ENCODE measurements at regions not wholly inside any gene's neighbourhood (a gene's known extent, or its start where the extent isn't known, plus 50 kb on each side); places are given as distances from the start of the nearest gene placed in this dataset.

DNA sequence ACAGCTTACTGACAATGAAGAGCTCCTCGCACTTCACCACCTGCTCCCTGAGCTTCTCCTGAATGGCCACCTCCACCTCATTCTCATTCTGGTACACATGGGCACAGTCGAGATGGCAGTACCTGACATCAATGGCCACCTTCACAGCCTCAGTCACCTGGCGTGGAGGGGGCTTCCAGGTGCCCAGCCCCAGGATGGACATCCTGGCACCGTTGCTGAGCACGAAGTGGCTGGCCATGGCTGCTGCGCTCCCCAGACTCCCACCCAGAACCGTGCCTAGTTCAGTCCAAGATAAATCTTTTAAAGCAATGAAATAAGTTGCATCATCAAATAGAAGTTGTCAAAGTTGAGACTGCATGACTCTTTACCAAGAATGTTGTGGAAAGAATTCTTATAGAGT, 128.1 kb upstream of the SOX6 start:
- DNase-seq (ENCODE audit: low spot score in 2 of 2): no peak
- no peak overlapping the region for H3K4me3 ChIP-seq
- H3K36me3 ChIP-seq (replicated peaks): no peaks in the 10 kb centered on the region
- no peaks in the 10 kb centered on the region for H3K4me1 ChIP-seq
- in situ Hi-C loops (cut with MboI; ENCODE audit: low sequenced_read_pairs): no loop called here
- no peaks in the 10 kb centered on the region for H3K9me3 ChIP-seq
- H3K27me3 ChIP-seq (ENCODE audit: low read depth): no peaks in the 10 kb centered on the region

DNA sequence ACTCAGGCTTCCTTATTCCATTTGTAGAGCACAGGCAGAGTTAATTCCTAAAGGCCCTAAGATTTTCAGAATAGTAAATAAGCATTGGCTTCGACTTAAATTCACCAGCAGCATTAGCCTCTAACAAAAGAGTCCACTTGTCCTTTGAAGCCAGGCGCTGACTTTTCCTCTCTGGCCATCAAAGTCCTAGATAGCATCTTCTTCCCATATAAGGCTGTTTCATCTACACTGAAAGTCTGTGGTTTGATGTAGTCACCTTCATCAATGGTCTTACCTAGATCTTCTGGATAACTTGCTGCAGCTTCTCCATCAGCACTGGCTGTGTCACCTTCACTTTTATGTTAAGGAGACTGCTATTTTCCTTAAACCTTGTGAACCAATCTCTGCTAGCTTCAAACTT, 118.3 kb upstream of the SOX6 start:
- no peak for DNase-seq (ENCODE audit: low spot score in 2 of 2)
- in situ Hi-C loops (cut with MboI; ENCODE audit: low sequenced_read_pairs): no loop called here
- H3K4me3 ChIP-seq: no peak overlapping the region

DNA sequence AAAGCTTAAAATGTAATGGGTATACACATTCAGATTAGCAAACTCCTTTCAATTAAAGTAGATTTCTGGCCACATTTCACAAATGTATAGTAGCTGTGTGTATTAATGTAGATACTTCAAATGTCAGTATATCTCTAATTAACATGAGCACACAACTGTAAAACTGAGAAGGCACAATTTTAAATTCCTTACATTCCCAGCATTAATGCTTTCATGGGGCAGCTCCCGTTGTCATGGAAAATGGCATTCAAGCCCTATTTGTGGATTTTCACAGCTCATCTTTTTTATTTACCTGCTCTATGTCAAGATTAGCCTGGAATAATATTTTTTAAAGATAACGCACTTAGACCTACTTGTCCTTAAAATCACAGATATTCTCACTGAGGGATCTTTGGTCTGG, 113.6 kb upstream of the SOX6 start:
- Histone ChIP-seq H3K27me3 (ENCODE audit: low read depth) (no peaks in the 10 kb centered on the region), H3K9me3 (peaks cover 3% of the 10 kb centered on the region; the same call in 1 of the 2 replicates), H3K4me3 (no peak overlapping the region), H3K36me3 (replicated peaks) (no peaks in the 10 kb centered on the region), H3K4me1 (peaks cover 37% of the 10 kb centered on the region)
- peak; percentile 21 to 47 for DNase-seq (ENCODE audit: low spot score in 2 of 2)
- in situ Hi-C loops (cut with MboI; ENCODE audit: low sequenced_read_pairs): no loop called here

More for the DNA sequence above, 118.3 kb upstream of the SOX6 start:
- Histone ChIP-seq H3K27me3 (ENCODE audit: low read depth) (no peaks in the 10 kb centered on the region), H3K9me3 (no peaks in the 10 kb centered on the region), H3K36me3 (replicated peaks) (no peaks in the 10 kb centered on the region), H3K4me1 (peaks cover 28% of the 10 kb centered on the region)

DNA sequence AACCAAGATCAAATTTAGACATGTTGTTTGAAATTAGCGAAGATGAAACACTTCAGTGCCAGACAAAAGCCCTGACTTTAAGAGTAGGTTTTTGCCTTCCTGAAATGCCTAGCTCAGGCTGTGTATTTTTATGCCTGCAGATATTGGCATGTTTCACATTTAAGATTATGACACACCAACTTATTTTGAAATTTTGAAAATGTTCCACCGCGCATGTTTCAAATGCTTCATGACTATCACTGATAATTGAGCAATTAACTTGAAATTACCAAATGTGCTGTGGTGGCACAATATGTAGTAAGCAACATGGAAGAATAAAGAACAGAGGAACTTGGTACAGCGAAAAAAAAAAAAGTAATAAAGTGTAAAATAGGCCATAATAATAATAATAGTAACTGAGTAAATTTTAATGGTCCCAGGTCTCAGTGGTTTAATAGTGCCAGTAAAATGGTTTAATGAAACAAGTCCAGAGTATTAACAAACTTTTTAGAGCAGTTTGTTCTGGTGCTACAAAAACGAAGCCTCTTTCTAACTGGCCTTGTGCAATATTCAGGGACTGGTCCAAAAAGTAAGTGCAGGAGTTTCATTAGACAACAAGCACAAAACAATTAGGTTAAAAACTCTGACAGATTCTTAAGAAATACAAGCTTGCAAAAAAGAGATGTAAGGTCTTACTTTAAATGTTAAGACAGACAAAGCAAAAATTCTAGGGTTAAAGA, 112.5 kb upstream of the SOX6 start:
- H3K4me1 ChIP-seq: peaks cover 37% of the 10 kb centered on the region
- H3K9me3 ChIP-seq: peaks cover 3% of the 10 kb centered on the region; the same call in 1 of the 2 replicates
- no peaks in the 10 kb centered on the region for H3K27me3 ChIP-seq (ENCODE audit: low read depth)
- H3K36me3 ChIP-seq (replicated peaks): no peaks in the 10 kb centered on the region
- DNase-seq (ENCODE audit: low spot score in 2 of 2): no peak
- in situ Hi-C loops (cut with MboI; ENCODE audit: low sequenced_read_pairs): no loop called here
- no peak overlapping the region for H3K4me3 ChIP-seq

DNA sequence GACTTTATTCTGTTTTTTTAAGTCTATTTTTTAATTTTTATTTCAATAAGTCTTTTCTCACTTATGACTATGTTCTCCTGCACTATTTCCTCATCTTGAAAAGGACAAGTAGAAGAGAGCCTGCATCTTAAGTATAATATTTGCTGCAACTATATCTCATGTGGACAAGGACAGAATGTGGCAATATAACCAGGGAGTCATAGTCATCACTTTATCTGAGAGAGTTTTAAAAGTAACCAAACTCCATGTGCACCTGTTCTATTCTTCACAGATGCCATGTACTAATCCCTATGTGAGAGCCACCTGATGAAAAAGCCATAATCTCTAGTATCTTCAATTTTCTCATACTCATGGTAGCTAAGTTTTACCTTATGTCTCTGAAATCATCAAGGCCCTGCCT, 104.2 kb upstream of the SOX6 start:
- in situ Hi-C loops (cut with MboI; ENCODE audit: low sequenced_read_pairs): no loop called here
- Histone ChIP-seq H3K9me3 (no peaks in the 10 kb centered on the region), H3K4me1 (no peaks in the 10 kb centered on the region), H3K27me3 (ENCODE audit: low read depth) (no peaks in the 10 kb centered on the region), H3K36me3 (replicated peaks) (no peaks in the 10 kb centered on the region), H3K4me3 (no peak overlapping the region)
- no peak for DNase-seq (ENCODE audit: low spot score in 2 of 2)

DNA sequence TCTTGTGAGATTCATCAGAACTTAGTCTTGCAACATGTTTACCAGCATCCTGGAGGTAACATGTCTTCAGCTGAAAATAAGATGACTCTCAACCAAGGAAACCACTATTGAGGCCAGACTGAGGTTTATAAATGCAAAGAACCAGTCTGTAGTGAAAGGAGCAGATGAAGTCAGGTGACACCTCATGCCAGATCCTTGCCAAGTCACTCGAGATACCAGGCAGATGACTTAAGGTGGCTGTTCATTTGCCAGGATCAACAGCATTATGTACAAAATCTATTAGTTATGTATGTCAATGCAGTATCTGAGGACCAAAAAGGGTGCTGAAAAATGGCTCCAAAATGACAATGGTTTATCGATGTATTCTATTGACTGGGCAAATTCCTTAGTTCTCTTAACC, 100.0 kb upstream of the SOX6 start:
- Histone ChIP-seq H3K27me3 (ENCODE audit: low read depth) (no peaks in the 10 kb centered on the region), H3K4me3 (no peak overlapping the region), H3K36me3 (replicated peaks) (no peaks in the 10 kb centered on the region), H3K4me1 (peaks cover 13% of the 10 kb centered on the region), H3K9me3 (no peaks in the 10 kb centered on the region)
- in situ Hi-C loops (cut with MboI; ENCODE audit: low sequenced_read_pairs): no loop called here
- no peak for DNase-seq (ENCODE audit: low spot score in 2 of 2)

DNA sequence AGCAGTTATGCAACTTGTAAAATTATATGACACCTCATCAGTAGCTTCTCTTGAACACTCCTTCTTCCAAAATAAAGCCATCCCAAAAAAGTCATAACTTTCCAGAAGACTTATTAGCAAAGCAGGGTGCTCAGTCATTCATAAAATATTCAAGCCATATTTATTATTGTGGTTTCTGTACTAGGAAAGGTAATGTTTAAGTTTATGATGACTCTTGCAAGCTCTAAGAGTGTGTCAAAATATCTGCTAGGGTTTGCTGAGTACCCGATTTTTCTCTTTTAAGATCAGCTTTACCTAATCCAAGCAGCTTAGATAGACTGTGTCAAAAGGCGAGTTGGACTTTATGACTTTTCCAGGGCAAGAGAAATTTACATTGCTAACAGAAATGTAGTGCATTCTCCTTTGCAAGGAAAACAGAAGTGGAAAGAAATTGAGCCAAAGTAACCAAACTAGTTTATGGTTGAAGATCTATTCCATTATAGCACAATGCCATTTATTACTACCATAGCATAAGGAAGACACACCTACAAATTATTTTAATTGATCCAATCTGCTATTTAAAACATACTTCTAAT, 98.0 kb upstream of the SOX6 start:
- H3K27me3 ChIP-seq (ENCODE audit: low read depth): no peaks in the 10 kb centered on the region
- peaks cover 13% of the 10 kb centered on the region for H3K4me1 ChIP-seq
- H3K4me3 ChIP-seq: no peak overlapping the region
- in situ Hi-C loops (cut with MboI; ENCODE audit: low sequenced_read_pairs): no loop called here
- no peaks in the 10 kb centered on the region for H3K9me3 ChIP-seq
- no peaks in the 10 kb centered on the region for H3K36me3 ChIP-seq (replicated peaks)
- peak in 1 of 2 experiments; percentile 13 for DNase-seq (ENCODE audit: low spot score in 2 of 2)

DNA sequence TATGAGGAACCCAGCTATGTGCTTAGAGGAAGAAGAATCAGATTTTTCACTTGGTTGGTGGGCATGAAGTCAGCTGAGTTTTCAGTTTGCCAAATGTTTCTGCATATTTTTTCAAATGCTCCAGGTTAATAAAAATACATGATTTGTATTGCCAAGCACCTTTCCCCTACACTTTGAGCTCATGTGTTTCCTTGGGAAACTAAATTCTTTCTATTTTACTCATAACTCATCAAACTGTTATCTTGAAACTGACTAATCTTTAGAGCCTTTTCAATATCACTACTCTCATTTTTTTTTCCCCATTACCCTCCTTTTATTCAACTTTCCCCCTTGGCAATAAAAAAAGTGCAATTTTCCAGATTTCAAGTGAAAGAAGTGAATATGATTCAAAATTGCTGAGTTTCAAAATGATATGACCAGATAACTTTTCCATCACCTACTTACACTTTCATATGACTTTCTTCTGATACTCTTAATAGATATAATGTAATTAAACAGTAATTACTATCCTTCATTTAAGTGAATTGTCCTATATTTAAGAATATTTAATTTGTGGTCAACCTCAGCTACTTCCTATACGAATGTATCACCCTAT, 91.9 kb upstream of the SOX6 start:
- H3K27me3 ChIP-seq (ENCODE audit: low read depth): no peaks in the 10 kb centered on the region
- no peaks in the 10 kb centered on the region for H3K9me3 ChIP-seq
- H3K4me3 ChIP-seq: no peak overlapping the region
- H3K36me3 ChIP-seq (replicated peaks): no peaks in the 10 kb centered on the region
- DNase-seq (ENCODE audit: low spot score in 2 of 2): no peak
- in situ Hi-C loops (cut with MboI; ENCODE audit: low sequenced_read_pairs): no loop called here
- no peaks in the 10 kb centered on the region for H3K4me1 ChIP-seq

DNA sequence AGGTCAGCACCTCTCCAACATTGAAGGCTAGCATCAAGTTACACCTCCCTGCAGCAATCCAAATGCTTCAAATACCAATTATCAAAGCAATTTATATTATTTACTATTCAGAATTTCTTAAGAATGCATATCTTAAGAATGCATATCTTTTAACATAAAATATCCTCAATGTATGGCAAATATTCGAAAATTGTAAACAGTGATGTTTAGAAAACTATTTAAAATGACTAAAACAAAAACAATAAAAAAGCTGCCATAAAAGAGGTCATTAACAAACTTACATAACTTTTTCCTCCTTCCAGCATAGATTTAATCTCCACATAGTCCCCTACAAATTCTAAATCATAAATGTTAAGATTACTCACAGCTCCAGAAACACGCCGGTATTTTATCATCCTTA, 85.1 kb upstream of the SOX6 start:
- H3K9me3 ChIP-seq: no peaks in the 10 kb centered on the region
- H3K36me3 ChIP-seq (replicated peaks): no peaks in the 10 kb centered on the region
- H3K27me3 ChIP-seq (ENCODE audit: low read depth): no peaks in the 10 kb centered on the region
- 0 out of 2 replicates have a peak, but pooled peaks cover 2% of the 10 kb centered on the region for H3K4me1 ChIP-seq
- no peak for DNase-seq (ENCODE audit: low spot score in 2 of 2)
- in situ Hi-C loops (cut with MboI; ENCODE audit: low sequenced_read_pairs): no loop called here
- H3K4me3 ChIP-seq: no peak overlapping the region

DNA sequence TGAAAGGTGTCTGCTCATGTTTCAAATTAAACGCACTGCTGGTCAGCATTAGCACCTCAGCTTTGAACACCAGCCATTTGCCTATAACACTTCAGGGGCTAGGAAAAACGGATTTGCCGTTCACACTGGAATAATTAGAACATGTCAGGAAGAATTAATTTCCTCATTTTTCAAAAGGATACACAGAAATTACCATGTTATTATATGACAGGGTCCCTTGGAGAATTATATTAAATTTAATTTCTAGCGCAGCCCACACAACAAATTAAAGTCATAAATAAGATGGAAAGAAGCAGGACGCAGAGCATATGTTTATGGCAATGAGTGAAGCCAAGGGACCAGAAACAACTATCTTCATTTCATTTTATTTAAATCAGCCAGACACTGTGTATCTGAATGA, 83.8 kb upstream of the SOX6 start:
- no peak overlapping the region for H3K4me3 ChIP-seq
- H3K27me3 ChIP-seq (ENCODE audit: low read depth): no peaks in the 10 kb centered on the region
- no peaks in the 10 kb centered on the region for H3K36me3 ChIP-seq (replicated peaks)
- 0 out of 2 replicates have a peak, but pooled peaks cover 2% of the 10 kb centered on the region for H3K4me1 ChIP-seq
- DNase-seq (ENCODE audit: low spot score in 2 of 2): no peak
- H3K9me3 ChIP-seq: no peaks in the 10 kb centered on the region
- in situ Hi-C loops (cut with MboI; ENCODE audit: low sequenced_read_pairs): no loop called here

DNA sequence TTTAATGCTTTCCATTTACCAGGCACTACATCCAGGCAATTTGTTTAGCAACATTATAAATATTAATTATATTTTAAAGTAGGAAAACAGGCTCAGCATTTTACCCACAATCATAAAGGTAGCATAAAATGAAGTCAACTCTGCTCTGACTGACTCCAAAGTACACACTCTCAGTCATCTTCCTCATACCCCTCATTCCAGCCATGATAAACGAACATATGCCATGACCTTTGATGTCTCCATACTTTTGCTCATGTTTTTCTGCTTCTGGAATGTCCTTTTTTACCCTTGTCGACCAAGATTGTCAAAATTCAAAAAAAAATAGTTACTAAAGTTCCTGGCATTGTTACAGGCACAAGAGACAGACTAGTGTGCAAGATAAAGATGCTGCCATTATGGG, 77.7 kb upstream of the SOX6 start:
- no peaks in the 10 kb centered on the region for H3K9me3 ChIP-seq
- no peaks in the 10 kb centered on the region for H3K27me3 ChIP-seq (ENCODE audit: low read depth)
- in situ Hi-C loops (cut with MboI; ENCODE audit: low sequenced_read_pairs): no loop called here

DNA sequence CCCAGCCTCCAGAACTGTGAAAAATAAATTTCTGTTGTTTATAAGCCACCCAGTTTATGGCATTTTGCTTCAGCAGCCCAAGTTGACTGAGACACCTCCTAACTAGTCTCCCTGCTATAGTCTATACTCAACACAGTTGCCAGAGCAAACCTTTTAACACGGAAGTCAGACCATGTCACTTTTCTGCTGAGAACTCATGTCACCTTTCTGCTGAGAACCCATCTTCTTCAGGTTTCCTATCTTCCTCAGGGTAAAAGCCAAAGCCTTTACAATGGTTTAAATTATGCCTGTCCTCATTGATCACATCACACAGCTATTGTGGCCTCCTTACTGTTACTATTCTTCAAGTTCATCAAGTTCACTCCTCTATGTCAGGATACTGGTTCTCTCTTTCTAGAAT, 74.3 kb upstream of the SOX6 start:
- Histone ChIP-seq H3K4me3 (no peak overlapping the region), H3K9me3 (peaks cover 2% of the 10 kb centered on the region; the same call in 1 of the 2 replicates), H3K27me3 (ENCODE audit: low read depth) (no peaks in the 10 kb centered on the region), H3K36me3 (replicated peaks) (no peaks in the 10 kb centered on the region), H3K4me1 (no peaks in the 10 kb centered on the region)
- in situ Hi-C loops (cut with MboI; ENCODE audit: low sequenced_read_pairs): no loop called here
- DNase-seq (ENCODE audit: low spot score in 2 of 2): no peak

More for the DNA sequence above, 77.7 kb upstream of the SOX6 start:
- DNase-seq (ENCODE audit: low spot score in 2 of 2): no peak
- Histone ChIP-seq H3K4me1 (no peaks in the 10 kb centered on the region), H3K36me3 (replicated peaks) (no peaks in the 10 kb centered on the region), H3K4me3 (no peak overlapping the region)

DNA sequence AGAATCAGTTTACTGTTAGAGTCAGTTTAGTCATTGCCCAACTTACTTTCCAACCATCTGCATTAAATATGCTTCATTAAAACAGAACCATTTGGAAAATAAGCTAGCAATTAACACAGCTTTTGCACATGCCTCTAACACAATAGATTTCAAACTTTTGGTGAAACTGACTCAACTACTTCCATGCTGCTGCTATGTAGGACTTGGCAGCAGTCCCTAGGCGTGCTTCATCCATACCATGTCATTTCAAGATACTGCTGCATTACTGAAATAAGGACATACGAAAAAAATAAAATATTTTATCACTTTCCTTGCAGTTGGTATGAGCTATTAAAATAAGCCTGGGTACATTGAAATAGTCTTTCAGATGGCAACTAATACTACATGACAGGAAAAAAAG, 65.5 kb upstream of the SOX6 start:
- DNase-seq (ENCODE audit: low spot score in 2 of 2): no peak
- H3K36me3 ChIP-seq (replicated peaks): no peaks in the 10 kb centered on the region
- peaks cover 3% of the 10 kb centered on the region for H3K4me1 ChIP-seq
- H3K4me3 ChIP-seq: no peak overlapping the region
- in situ Hi-C loops (cut with MboI; ENCODE audit: low sequenced_read_pairs): no loop called here
- no peaks in the 10 kb centered on the region for H3K27me3 ChIP-seq (ENCODE audit: low read depth)
- peaks cover 2% of the 10 kb centered on the region; the same call in 1 of the 2 replicates for H3K9me3 ChIP-seq

DNA sequence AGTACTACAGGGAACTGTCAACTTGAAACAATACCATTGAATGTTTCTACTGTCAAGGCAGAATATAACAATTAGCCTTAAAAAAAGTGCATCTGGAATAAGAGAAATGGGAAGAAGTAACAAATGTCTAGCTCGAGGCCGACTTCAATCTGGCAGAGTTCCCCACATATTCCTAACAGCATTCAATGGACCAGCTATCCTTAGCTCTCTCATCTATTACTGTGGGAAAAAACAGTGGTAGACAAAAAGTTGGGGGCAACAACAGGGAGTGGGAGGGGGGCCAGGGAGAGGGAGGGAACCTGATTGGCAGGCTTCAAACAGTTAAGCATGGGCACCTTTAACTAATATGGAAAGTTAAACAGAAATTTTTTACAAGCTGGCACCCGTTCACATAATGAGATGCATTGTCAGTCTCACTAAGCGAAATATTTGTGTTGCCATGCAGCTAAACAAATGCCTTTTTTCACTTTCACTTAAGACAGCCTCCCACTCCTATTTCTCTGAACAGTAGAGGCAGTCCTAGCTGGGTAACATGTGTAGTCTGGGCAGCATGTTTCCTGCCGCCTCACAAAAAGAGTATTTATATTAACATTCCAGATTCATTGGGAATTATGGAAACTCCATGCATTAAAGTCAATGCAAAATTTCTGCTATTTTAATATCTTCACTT, 62.2 kb upstream of the SOX6 start:
- in situ Hi-C loops (cut with MboI; ENCODE audit: low sequenced_read_pairs): no loop called here
- no peak overlapping the region for H3K4me3 ChIP-seq
- no peaks in the 10 kb centered on the region for H3K27me3 ChIP-seq (ENCODE audit: low read depth)
- DNase-seq (ENCODE audit: low spot score in 2 of 2): peak in 1 of 2 experiments; percentile 19
- peaks cover 3% of the 10 kb centered on the region for H3K4me1 ChIP-seq
- H3K36me3 ChIP-seq (replicated peaks): no peaks in the 10 kb centered on the region
- no peaks in the 10 kb centered on the region for H3K9me3 ChIP-seq

Data from HAP-1 (cell line).